Astrocyte of the spinal cord (primary cell): ENCODE measurements at regions not wholly inside any gene's neighbourhood (a gene's known extent, or its start where the extent isn't known, plus 50 kb on each side); places are given as distances from the start of the nearest gene placed in this dataset.

ENCODE experiments used
- DNase-seq: peaks from one replicate; pipeline ENCODE4 v3.0.0; 2011; ENCODE audit warnings: low read depth, low spot score
- H3K4me3 ChIP-seq: 2 replicates; pipeline ENCODE4 v1.5.1; 2011; ENCODE audit warnings: low read depth, mild to moderate bottlenecking, low read length, moderate library complexity
- CTCF ChIP-seq: IDR thresholded peaks from 2 replicates; pipeline ENCODE4 v1.5.1; 2012; ENCODE audit warnings: low read depth, mild to moderate bottlenecking, low read length, inconsistent platforms
- in situ Hi-C: cut with HindIII; loops from 2 replicates; pipeline ENCODE4 v1.10.0; 2017; ENCODE audit warnings: low sequenced_read_pairs

- in situ Hi-C loops, result no loop called here
- no peak for DNase-seq
- no peak for TF ChIP-seq CTCF
- H3K4me3 ChIP-seq, result no peak overlapping the region
These were observed 538.8 kb downstream of the MCTP2 start for GRCh38 chr15:94770199-94770598.

- DNase-seq, result no peak
- no peak overlapping the region for H3K4me3 ChIP-seq
- in situ Hi-C loops, result no loop called here
- TF ChIP-seq CTCF, result no peak
These were observed 545.7 kb downstream of the MCTP2 start for GRCh38 chr15:94777037-94777436.

GRCh38 chr15:94778840-94779239 is 547.5 kb downstream of the MCTP2 start:
- no peak for DNase-seq
- no peak for TF ChIP-seq CTCF
- in situ Hi-C loops, result no loop called here
- no peak overlapping the region for H3K4me3 ChIP-seq

GRCh38 chr15:94780166-94780565 is 548.8 kb downstream of the MCTP2 start:
- no peak overlapping the region for H3K4me3 ChIP-seq
- DNase-seq, result no peak
- TF ChIP-seq CTCF, result no peak
- in situ Hi-C loops, result no loop called here

GRCh38 chr15:94785091-94785490 is 553.7 kb downstream of the MCTP2 start:
- in situ Hi-C loops, result no loop called here
- H3K4me3 ChIP-seq, result no peak overlapping the region
- DNase-seq, result no peak
- TF ChIP-seq CTCF, result no peak

GRCh38 chr15:94791008-94791407 is 559.6 kb downstream of the MCTP2 start:
- peak; percentile 16 for DNase-seq
- no peak for TF ChIP-seq CTCF
- H3K4me3 ChIP-seq, result no peak overlapping the region
- in situ Hi-C loops, result no loop called here

- no peak overlapping the region for H3K4me3 ChIP-seq
- in situ Hi-C loops, result no loop called here
- no peak for DNase-seq
- TF ChIP-seq CTCF, result no peak
These were observed 560.1 kb downstream of the MCTP2 start for GRCh38 chr15:94791510-94791909.
